ENCODE measurements at regions not wholly inside any gene's neighbourhood (a gene's known extent, or its start where the extent isn't known, plus 50 kb on each side); places are given as distances from the start of the nearest gene placed in this dataset.
"Not testable (repeated sequence)": the region's sequence is repeated elsewhere in the genome, so short reads cannot be mapped to it uniquely, and the experiment has no call there.

- H2AFZ ChIP-seq: no peak overlapping the region
- H3K79me2 ChIP-seq: no peaks in the 10 kb centered on the region
- no peaks in the 10 kb centered on the region for H3K27me3 ChIP-seq (ENCODE audit: control insufficient read depth, insufficient read depth, low read length)
- no peaks in the 10 kb centered on the region for H3K36me3 ChIP-seq (ENCODE audit: control insufficient read depth, insufficient read depth, low read length)
- TF ChIP-seq, protein P1, sequence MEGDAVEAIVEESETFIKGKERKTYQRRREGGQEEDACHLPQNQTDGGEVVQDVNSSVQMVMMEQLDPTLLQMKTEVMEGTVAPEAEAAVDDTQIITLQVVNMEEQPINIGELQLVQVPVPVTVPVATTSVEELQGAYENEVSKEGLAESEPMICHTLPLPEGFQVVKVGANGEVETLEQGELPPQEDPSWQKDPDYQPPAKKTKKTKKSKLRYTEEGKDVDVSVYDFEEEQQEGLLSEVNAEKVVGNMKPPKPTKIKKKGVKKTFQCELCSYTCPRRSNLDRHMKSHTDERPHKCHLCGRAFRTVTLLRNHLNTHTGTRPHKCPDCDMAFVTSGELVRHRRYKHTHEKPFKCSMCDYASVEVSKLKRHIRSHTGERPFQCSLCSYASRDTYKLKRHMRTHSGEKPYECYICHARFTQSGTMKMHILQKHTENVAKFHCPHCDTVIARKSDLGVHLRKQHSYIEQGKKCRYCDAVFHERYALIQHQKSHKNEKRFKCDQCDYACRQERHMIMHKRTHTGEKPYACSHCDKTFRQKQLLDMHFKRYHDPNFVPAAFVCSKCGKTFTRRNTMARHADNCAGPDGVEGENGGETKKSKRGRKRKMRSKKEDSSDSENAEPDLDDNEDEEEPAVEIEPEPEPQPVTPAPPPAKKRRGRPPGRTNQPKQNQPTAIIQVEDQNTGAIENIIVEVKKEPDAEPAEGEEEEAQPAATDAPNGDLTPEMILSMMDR (IDR thresholded peaks at IDR 0.05): no peak
- no peak overlapping the region for H3K9ac ChIP-seq
- H3K27ac ChIP-seq: no peak overlapping the region
- no peaks in the 10 kb centered on the region for H3K9me3 ChIP-seq (ENCODE audit: control insufficient read depth, low read length)
- H3K4me2 ChIP-seq (ENCODE audit: low read length): no peak overlapping the region
- no peaks in the 10 kb centered on the region for H3K4me1 ChIP-seq
- H3K4me3 ChIP-seq (ENCODE audit: low read depth, low read length): no peak overlapping the region
These were observed 79.5 kb upstream of the MARCKS start for GRCh38 chr6:113777601-113778000.

DNA sequence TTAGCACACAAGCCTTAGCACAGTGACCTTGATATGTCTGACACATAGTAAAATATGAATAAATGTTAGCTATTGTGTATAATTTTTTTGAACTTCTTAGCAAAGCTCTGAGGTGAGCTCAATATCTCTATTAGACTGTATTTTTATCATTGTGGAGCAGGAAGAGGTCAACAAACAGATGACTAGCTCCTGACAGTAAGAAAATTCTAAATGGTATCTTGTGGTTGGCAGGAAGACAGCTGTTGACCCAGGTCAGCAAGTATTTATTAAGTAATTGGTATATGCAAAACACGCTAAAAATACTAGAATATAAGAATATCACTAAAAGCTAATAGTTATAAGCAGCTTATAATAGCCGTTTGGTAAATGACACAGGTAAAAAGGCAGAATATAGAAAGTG lies 77.5 kb upstream of the MARCKS start:
- Histone ChIP-seq H3K36me3 (ENCODE audit: control insufficient read depth, insufficient read depth, low read length) (no peaks in the 10 kb centered on the region), H3K79me2 (no peaks in the 10 kb centered on the region), H3K9me3 (ENCODE audit: control insufficient read depth, low read length) (no peaks in the 10 kb centered on the region), H3K4me2 (ENCODE audit: low read length) (no peak overlapping the region), H3K4me1 (no peaks in the 10 kb centered on the region), H2AFZ (no peak overlapping the region), H3K27ac (no peak overlapping the region), H3K4me3 (ENCODE audit: low read depth, low read length) (no peak overlapping the region), H3K9ac (no peak overlapping the region), H3K27me3 (ENCODE audit: control insufficient read depth, insufficient read depth, low read length) (no peaks in the 10 kb centered on the region)
- TF ChIP-seq, protein P1 (IDR thresholded peaks at IDR 0.05): no peak

GRCh38 chr6:113782636-113783035 lies 74.5 kb upstream of the MARCKS start:
- H3K27ac ChIP-seq: no peak overlapping the region
- no peak overlapping the region for H3K4me2 ChIP-seq (ENCODE audit: low read length)
- H3K79me2 ChIP-seq: no peaks in the 10 kb centered on the region
- H3K27me3 ChIP-seq (ENCODE audit: control insufficient read depth, insufficient read depth, low read length): no peaks in the 10 kb centered on the region
- H3K4me1 ChIP-seq: no peaks in the 10 kb centered on the region
- TF ChIP-seq, protein P1 (IDR thresholded peaks at IDR 0.05): no peak
- H2AFZ ChIP-seq: no peak overlapping the region
- no peak overlapping the region for H3K9ac ChIP-seq
- no peak overlapping the region for H3K4me3 ChIP-seq (ENCODE audit: low read depth, low read length)
- H3K36me3 ChIP-seq (ENCODE audit: control insufficient read depth, insufficient read depth, low read length): no peaks in the 10 kb centered on the region
- no peaks in the 10 kb centered on the region for H3K9me3 ChIP-seq (ENCODE audit: control insufficient read depth, low read length)

GRCh38 chr6:113786168-113786567 lies 71.0 kb upstream of the MARCKS start:
- H3K4me1 ChIP-seq: no peaks in the 10 kb centered on the region
- H3K27ac ChIP-seq: no peak overlapping the region
- H3K36me3 ChIP-seq (ENCODE audit: control insufficient read depth, insufficient read depth, low read length): no peaks in the 10 kb centered on the region
- H2AFZ ChIP-seq: no peak overlapping the region
- H3K9ac ChIP-seq: no peak overlapping the region
- no peaks in the 10 kb centered on the region for H3K79me2 ChIP-seq
- no peaks in the 10 kb centered on the region for H3K27me3 ChIP-seq (ENCODE audit: control insufficient read depth, insufficient read depth, low read length)
- TF ChIP-seq, protein P1 (IDR thresholded peaks at IDR 0.05): no peak
- no peak overlapping the region for H3K4me2 ChIP-seq (ENCODE audit: low read length)
- H3K4me3 ChIP-seq (ENCODE audit: low read depth, low read length): no peak overlapping the region
- no peaks in the 10 kb centered on the region for H3K9me3 ChIP-seq (ENCODE audit: control insufficient read depth, low read length)

- H3K4me2 ChIP-seq (ENCODE audit: low read length): no peak overlapping the region
- TF ChIP-seq, protein P1 (IDR thresholded peaks at IDR 0.05): no peak
- H3K9ac ChIP-seq: no peak overlapping the region
These were observed 68.6 kb upstream of the MARCKS start for GRCh38 chr6:113788586-113788985.

DNA sequence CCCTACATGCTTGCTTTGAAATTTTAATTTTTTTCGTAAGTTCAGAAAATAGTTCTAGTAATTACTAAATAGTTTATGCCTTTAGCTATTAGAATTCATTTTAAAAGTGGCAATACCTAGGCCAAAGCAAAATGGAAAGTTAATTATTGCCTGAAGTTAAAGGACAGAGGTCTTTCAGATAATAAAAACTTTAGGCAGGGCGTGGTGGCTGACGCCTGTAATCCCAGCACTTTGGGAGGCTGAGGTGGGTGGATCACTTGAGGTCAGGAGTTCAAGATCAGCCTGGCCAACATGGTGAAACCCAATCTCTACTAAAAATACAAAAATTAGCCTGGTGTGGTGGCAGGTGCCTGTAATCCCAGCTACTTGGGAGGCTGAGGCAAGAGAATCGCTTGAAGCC lies 65.9 kb upstream of the MARCKS start:
- H3K4me1 ChIP-seq; H3K9ac ChIP-seq; H3K4me3 ChIP-seq (ENCODE audit: low read depth, low read length); H3K27ac ChIP-seq; H3K9me3 ChIP-seq (ENCODE audit: control insufficient read depth, low read length); H2AFZ ChIP-seq; H3K36me3 ChIP-seq (ENCODE audit: control insufficient read depth, insufficient read depth, low read length); H3K27me3 ChIP-seq (ENCODE audit: control insufficient read depth, insufficient read depth, low read length); H3K4me2 ChIP-seq (ENCODE audit: low read length); H3K79me2 ChIP-seq: not testable (repeated sequence)

More at GRCh38 chr6:113788586-113788985, 68.6 kb upstream of the MARCKS start:
- no peak overlapping the region for H3K27ac ChIP-seq
- H3K9me3 ChIP-seq (ENCODE audit: control insufficient read depth, low read length): no peaks in the 10 kb centered on the region
- no peaks in the 10 kb centered on the region for H3K79me2 ChIP-seq
- H3K4me3 ChIP-seq (ENCODE audit: low read depth, low read length): no peak overlapping the region
- H3K36me3 ChIP-seq (ENCODE audit: control insufficient read depth, insufficient read depth, low read length): no peaks in the 10 kb centered on the region
- H2AFZ ChIP-seq: no peak overlapping the region
- no peaks in the 10 kb centered on the region for H3K27me3 ChIP-seq (ENCODE audit: control insufficient read depth, insufficient read depth, low read length)
- no peaks in the 10 kb centered on the region for H3K4me1 ChIP-seq

DNA sequence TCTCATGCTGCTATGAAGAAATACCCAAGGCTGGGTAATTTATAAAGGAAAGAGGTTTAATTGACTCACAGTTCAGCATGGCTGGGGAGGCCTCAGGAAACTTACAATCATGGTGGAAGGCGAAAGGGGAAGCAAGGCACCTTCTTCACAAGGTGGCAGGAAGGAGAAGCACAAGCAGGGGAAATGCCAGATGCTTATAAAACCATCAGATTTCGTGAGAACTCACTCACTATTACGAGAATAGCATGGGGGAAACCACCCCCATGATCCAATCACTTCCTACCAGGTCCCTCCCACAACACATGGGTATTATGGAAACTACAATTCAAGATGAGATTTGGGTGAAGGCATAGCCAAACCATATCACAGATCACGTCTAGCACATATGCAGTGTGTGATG lies 61.8 kb upstream of the MARCKS start:
- H3K27me3 ChIP-seq (ENCODE audit: control insufficient read depth, insufficient read depth, low read length); H3K4me2 ChIP-seq (ENCODE audit: low read length); H3K27ac ChIP-seq; H3K9ac ChIP-seq; H3K79me2 ChIP-seq; H3K4me1 ChIP-seq; H3K9me3 ChIP-seq (ENCODE audit: control insufficient read depth, low read length); H3K36me3 ChIP-seq (ENCODE audit: control insufficient read depth, insufficient read depth, low read length); H2AFZ ChIP-seq; H3K4me3 ChIP-seq (ENCODE audit: low read depth, low read length): not testable (repeated sequence)
